ENCODE measurements at regions not wholly inside any gene's neighbourhood (a gene's known extent, or its start where the extent isn't known, plus 50 kb on each side); places are given as distances from the start of the nearest gene placed in this dataset.
A peak's percentile ranks its signal among the peaks of the same experiment; 100 is the strongest.

GRCh38 chr5:45035991-45036390 is 227.2 kb downstream of the MRPS30 start:
- H3K27me3 ChIP-seq = no peaks in the 10 kb centered on the region
- ATAC-seq = no peak
- H3K36me3 ChIP-seq = no peaks in the 10 kb centered on the region
- H3K4me1 ChIP-seq = peaks cover 0 to 15% of the 10 kb centered on the region in 2 donors
- no peak for DNase-seq
- intact Hi-C loops (cut with DNase I; ENCODE audit: low total_unique reads) (no loop called here), in situ Hi-C loops (cut with MboI; ENCODE audit: low sequenced_read_pairs in 4 of 4) (loop anchor here in 3 of 4 donors (10.0 to 25.0 kb wide), 2 partner anchors 476 to 479 kb away; no protein-coding TSS in a partner anchor)
- no peaks in the 10 kb centered on the region for H3K9me3 ChIP-seq
- TF ChIP-seq, protein P1, sequence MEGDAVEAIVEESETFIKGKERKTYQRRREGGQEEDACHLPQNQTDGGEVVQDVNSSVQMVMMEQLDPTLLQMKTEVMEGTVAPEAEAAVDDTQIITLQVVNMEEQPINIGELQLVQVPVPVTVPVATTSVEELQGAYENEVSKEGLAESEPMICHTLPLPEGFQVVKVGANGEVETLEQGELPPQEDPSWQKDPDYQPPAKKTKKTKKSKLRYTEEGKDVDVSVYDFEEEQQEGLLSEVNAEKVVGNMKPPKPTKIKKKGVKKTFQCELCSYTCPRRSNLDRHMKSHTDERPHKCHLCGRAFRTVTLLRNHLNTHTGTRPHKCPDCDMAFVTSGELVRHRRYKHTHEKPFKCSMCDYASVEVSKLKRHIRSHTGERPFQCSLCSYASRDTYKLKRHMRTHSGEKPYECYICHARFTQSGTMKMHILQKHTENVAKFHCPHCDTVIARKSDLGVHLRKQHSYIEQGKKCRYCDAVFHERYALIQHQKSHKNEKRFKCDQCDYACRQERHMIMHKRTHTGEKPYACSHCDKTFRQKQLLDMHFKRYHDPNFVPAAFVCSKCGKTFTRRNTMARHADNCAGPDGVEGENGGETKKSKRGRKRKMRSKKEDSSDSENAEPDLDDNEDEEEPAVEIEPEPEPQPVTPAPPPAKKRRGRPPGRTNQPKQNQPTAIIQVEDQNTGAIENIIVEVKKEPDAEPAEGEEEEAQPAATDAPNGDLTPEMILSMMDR (IDR thresholded peaks at IDR 0.05 in 4 of 5, conservative IDR thresholded peaks at IDR 0.05 in 1 of 5) = no peak
- TF ChIP-seq POLR2A (IDR thresholded peaks at IDR 0.05) = no peak
- H3K4me3 ChIP-seq = no peak overlapping the region
- H3K27ac ChIP-seq = no peak overlapping the region

- no peak overlapping the region for H3K4me3 ChIP-seq
- no peak for TF ChIP-seq POLR2A (IDR thresholded peaks at IDR 0.05)
- TF ChIP-seq, protein P1 (IDR thresholded peaks at IDR 0.05 in 4 of 5, conservative IDR thresholded peaks at IDR 0.05 in 1 of 5) = no peak
- peaks cover 0 to 15% of the 10 kb centered on the region in 2 donors for H3K4me1 ChIP-seq
- ATAC-seq (no peak), DNase-seq (no peak)
- intact Hi-C loops (cut with DNase I; ENCODE audit: low total_unique reads) = loop anchor here (1.0 to 2.0 kb wide), 2 partner anchors 483 to 659 kb away; partner anchors contain the start of gene HCN1
- in situ Hi-C loops (cut with MboI; ENCODE audit: low sequenced_read_pairs in 4 of 4) = loop anchor here in 3 of 4 donors (10.0 to 25.0 kb wide), 2 partner anchors 474 to 477 kb away; no protein-coding TSS in a partner anchor
- H3K27ac ChIP-seq = no peak overlapping the region
- H3K36me3 ChIP-seq = no peaks in the 10 kb centered on the region
- H3K27me3 ChIP-seq = no peaks in the 10 kb centered on the region
- H3K9me3 ChIP-seq = no peaks in the 10 kb centered on the region
These were observed 229.2 kb downstream of the MRPS30 start for GRCh38 chr5:45037927-45038326.

DNA sequence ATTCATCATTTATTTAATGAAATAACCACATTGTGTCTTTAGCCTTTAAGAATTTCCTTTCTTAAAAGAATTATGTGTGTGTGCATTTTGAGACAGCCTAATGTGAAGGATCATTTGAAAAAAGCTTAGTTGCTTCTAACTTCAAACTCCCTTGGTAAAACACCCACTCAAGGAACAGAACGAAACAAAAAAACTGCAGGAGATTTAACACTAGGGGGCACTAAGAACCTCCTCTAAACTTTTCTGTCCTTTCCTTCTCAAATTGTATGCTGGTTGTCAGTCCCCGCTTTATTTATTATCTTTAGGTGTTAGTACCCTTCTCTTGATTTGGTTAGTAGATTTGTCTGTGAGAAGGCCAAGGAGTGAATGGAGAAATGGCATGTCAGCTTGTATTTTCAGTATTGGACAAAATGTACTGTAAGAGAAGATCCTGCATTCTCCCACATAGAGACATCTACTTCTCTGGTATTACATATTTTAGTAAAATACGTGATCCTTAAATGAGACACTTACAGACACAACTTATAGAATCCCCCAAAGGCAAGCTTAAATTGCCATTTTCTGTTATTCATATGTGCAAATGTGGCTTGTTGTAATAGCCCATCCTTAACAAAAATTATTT is 229.7 kb downstream of the MRPS30 start:
- Histone ChIP-seq H3K27ac (no peak overlapping the region), H3K4me3 (no peak overlapping the region), H3K9me3 (no peaks in the 10 kb centered on the region), H3K27me3 (no peaks in the 10 kb centered on the region), H3K36me3 (no peaks in the 10 kb centered on the region), H3K4me1 (peaks cover 0 to 15% of the 10 kb centered on the region in 2 donors)
- in situ Hi-C loops (cut with MboI; ENCODE audit: low sequenced_read_pairs in 4 of 4) (loop anchor here in 3 of 4 donors (10.0 to 25.0 kb wide), 2 partner anchors 474 to 476 kb away; no protein-coding TSS in a partner anchor), intact Hi-C loops (cut with DNase I; ENCODE audit: low total_unique reads) (loop anchor here (1.0 to 2.0 kb wide), 2 partner anchors 483 to 658 kb away; partner anchors contain the start of gene HCN1)
- ATAC-seq = peak in 1 of 2 donors; percentile 56
- TF ChIP-seq, protein P1 (IDR thresholded peaks at IDR 0.05 in 4 of 5, conservative IDR thresholded peaks at IDR 0.05 in 1 of 5) = peak; percentile 29 to 63 (median 43)
- TF ChIP-seq POLR2A (IDR thresholded peaks at IDR 0.05) = no peak
- no peak for DNase-seq

- ATAC-seq = no peak
- TF ChIP-seq, protein P1 (IDR thresholded peaks at IDR 0.05 in 4 of 5, conservative IDR thresholded peaks at IDR 0.05 in 1 of 5) = no peak
- TF ChIP-seq POLR2A (IDR thresholded peaks at IDR 0.05) = no peak
These were observed 233.5 kb downstream of the MRPS30 start for GRCh38 chr5:45042283-45042682.

More at GRCh38 chr5:45042283-45042682, 233.5 kb downstream of the MRPS30 start:
- in situ Hi-C loops (cut with MboI; ENCODE audit: low sequenced_read_pairs in 4 of 4) (loop anchor here in 2 of 4 donors (25.0 kb wide), 1 partner anchor 470 kb away; no protein-coding TSS in a partner anchor), intact Hi-C loops (cut with DNase I; ENCODE audit: low total_unique reads) (no loop called here)
- Histone ChIP-seq H3K27me3 (no peaks in the 10 kb centered on the region), H3K9me3 (no peaks in the 10 kb centered on the region), H3K36me3 (no peaks in the 10 kb centered on the region), H3K4me3 (no peak overlapping the region), H3K4me1 (peaks cover 0 to 15% of the 10 kb centered on the region in 2 donors), H3K27ac (no peak overlapping the region)
- no peak for DNase-seq

All from gastrocnemius medialis (tissue), 4 donors.